DND-41 (cell line): ENCODE measurements at regions not wholly inside any gene's neighbourhood (a gene's known extent, or its start where the extent isn't known, plus 50 kb on each side); places are given as distances from the start of the nearest gene placed in this dataset.

Experiments used
- ATAC-seq: fragments of 200-7000 bp; cut with Tn5 transposase; 3 replicates; pipeline ENCODE4 v1.9.1; 2021; ENCODE audit warnings: low read depth; ENCODE audit not compliant: insufficient read depth
- DNase-seq: peaks from one replicate; pipeline ENCODE4 v3.0.0-alpha.2; 2020
- H2AFZ ChIP-seq: 2 replicates; pipeline ENCODE4 v1.6.0; 2012; ENCODE audit warnings: low read depth, low read length
- H3K27ac ChIP-seq: 2 replicates; pipeline ENCODE4 v1.5.1; 2012; ENCODE audit warnings: low read length, inconsistent platforms
- H3K27me3 ChIP-seq: fragments of 200-600 bp; sonication (generic); 2 replicates; pipeline ENCODE4 v1.6.0; 2012; ENCODE audit warnings: low read length, mild to moderate bottlenecking, inconsistent platforms; ENCODE audit not compliant: insufficient read depth, poor library complexity
- H3K36me3 ChIP-seq: 2 replicates; pipeline ENCODE4 v1.5.1; 2012; ENCODE audit warnings: low read length, inconsistent platforms; ENCODE audit not compliant: insufficient read depth
- H3K4me1 ChIP-seq: 2 replicates; pipeline ENCODE4 v1.5.1; 2012; ENCODE audit warnings: mild to moderate bottlenecking, low read length; ENCODE audit not compliant: insufficient read depth
- H3K4me2 ChIP-seq: 2 replicates; pipeline ENCODE4 v1.6.0; 2012; ENCODE audit warnings: mild to moderate bottlenecking, moderate library complexity, low read length, inconsistent platforms; ENCODE audit not compliant: insufficient read depth
- H3K4me3 ChIP-seq, 2 experiments: fragments of 200-600 bp in 1 of 2; shearing (Covaris generic) in 1 of 2; 2 replicates each; pipeline ENCODE4 v1.5.1; 2012 to 2016; ENCODE audit warnings: inconsistent platforms in 2 of 2, low read length in 2 of 2, mild to moderate bottlenecking in 2 of 2, low read depth in 1 of 2, moderate library complexity in 1 of 2
- H3K79me2 ChIP-seq: 2 replicates; pipeline ENCODE4 v1.6.0; 2012; ENCODE audit warnings: low read length, inconsistent platforms; ENCODE audit not compliant: insufficient read depth
- H3K9ac ChIP-seq: 2 replicates; pipeline ENCODE4 v1.6.0; 2012; ENCODE audit warnings: low read depth, mild to moderate bottlenecking, inconsistent platforms, low read length, moderate library complexity
- H3K9me3 ChIP-seq: 2 replicates; pipeline ENCODE4 v1.5.1; 2012; ENCODE audit warnings: low read length, moderate library complexity, mild to moderate bottlenecking, inconsistent platforms; ENCODE audit not compliant: insufficient read depth, severe bottlenecking
- H4K20me1 ChIP-seq: 2 replicates; pipeline ENCODE4 v1.6.0; 2012; ENCODE audit warnings: low read length; ENCODE audit not compliant: insufficient read depth
- CTCF ChIP-seq: IDR thresholded peaks from 2 replicates; pipeline ENCODE4 v1.5.1; 2012; ENCODE audit warnings: borderline replicate concordance, low read length, moderate library complexity, mild to moderate bottlenecking; ENCODE audit not compliant: poor library complexity, severe bottlenecking; ENCODE audit errors: extremely low read depth
- EZH2 ChIP-seq: IDR thresholded peaks from 3 replicates; pipeline ENCODE4 v1.6.1; 2012; ENCODE audit warnings: borderline replicate concordance, low read depth, mild to moderate bottlenecking, moderate library complexity, low read length, inconsistent platforms; ENCODE audit not compliant: severe bottlenecking

GRCh38 chr5:67366276-67366675 is 169.7 kb upstream of the CD180 start:
- Histone ChIP-seq H3K79me2 (no peaks in the 10 kb centered on the region), H3K4me2 (no peak overlapping the region), H3K9ac (no peak overlapping the region), H3K36me3 (no peaks in the 10 kb centered on the region), H3K27ac (no peak overlapping the region), H2AFZ (no peak overlapping the region), H3K4me3 (no peak overlapping the region), H3K27me3 (no peaks in the 10 kb centered on the region), H3K4me1 (no peaks in the 10 kb centered on the region), H4K20me1 (no peaks in the 10 kb centered on the region), H3K9me3 (no peaks in the 10 kb centered on the region)
- TF ChIP-seq CTCF (no peak), EZH2 (no peak)
- DNase-seq (no peak), ATAC-seq (no peak)

GRCh38 chr5:67364381-67364970 is 167.9 kb upstream of the CD180 start:
- Histone ChIP-seq H3K4me2 (no peak overlapping the region), H3K9me3 (no peaks in the 10 kb centered on the region), H3K36me3 (no peaks in the 10 kb centered on the region), H3K9ac (no peak overlapping the region), H3K4me1 (peaks cover 17% of the 10 kb centered on the region), H3K4me3 (no peak overlapping the region), H3K27me3 (no peaks in the 10 kb centered on the region), H2AFZ (no peak overlapping the region), H4K20me1 (no peaks in the 10 kb centered on the region), H3K79me2 (no peaks in the 10 kb centered on the region), H3K27ac (no peak overlapping the region)
- TF ChIP-seq EZH2 (no peak), CTCF (no peak)
- ATAC-seq (no peak), DNase-seq (no peak)

GRCh38 chr5:67363963-67364362 is 167.4 kb upstream of the CD180 start:
- Histone ChIP-seq H2AFZ (no peak overlapping the region), H3K4me1 (peaks cover 17% of the 10 kb centered on the region), H3K27me3 (no peaks in the 10 kb centered on the region), H3K27ac (no peak overlapping the region), H3K9ac (no peak overlapping the region), H3K4me3 (no peak overlapping the region), H3K36me3 (no peaks in the 10 kb centered on the region), H4K20me1 (no peaks in the 10 kb centered on the region), H3K9me3 (no peaks in the 10 kb centered on the region), H3K79me2 (no peaks in the 10 kb centered on the region), H3K4me2 (no peak overlapping the region)
- no peak for TF ChIP-seq EZH2
- no peak for TF ChIP-seq CTCF
- DNase-seq (no peak), ATAC-seq (no peak)

GRCh38 chr5:67363180-67363709 is 166.6 kb upstream of the CD180 start:
- Histone ChIP-seq H3K27ac (no peak overlapping the region), H3K79me2 (no peaks in the 10 kb centered on the region), H3K4me3 (no peak overlapping the region), H3K27me3 (no peaks in the 10 kb centered on the region), H3K4me1 (peaks cover 17% of the 10 kb centered on the region), H3K9ac (no peak overlapping the region), H3K4me2 (no peak overlapping the region), H3K9me3 (no peaks in the 10 kb centered on the region), H3K36me3 (no peaks in the 10 kb centered on the region), H4K20me1 (no peaks in the 10 kb centered on the region), H2AFZ (no peak overlapping the region)
- no peak for TF ChIP-seq EZH2
- TF ChIP-seq CTCF, result no peak
- no peak for DNase-seq
- ATAC-seq, result no peak
